Left ventricle myocardium inferior (tissue), 1 donor: ENCODE measurements at regions not wholly inside any gene's neighbourhood (a gene's known extent, or its start where the extent isn't known, plus 50 kb on each side); places are given as distances from the start of the nearest gene placed in this dataset.

ENCODE experiments used
- DNase-seq: peaks from one replicate; pipeline ENCODE4 v3.0.0-alpha.2; 2020
- H3K27ac ChIP-seq: fragments of 200-600 bp; replicated peaks from 2 replicates; pipeline ENCODE4 v1.8.0; 2021
- H3K27me3 ChIP-seq: fragments of 200-600 bp; 2 replicates; pipeline ENCODE4 v1.8.0; 2021; ENCODE audit warnings: low read depth
- H3K36me3 ChIP-seq: fragments of 200-600 bp; 2 replicates; pipeline ENCODE4 v1.8.0; 2021
- H3K4me1 ChIP-seq: fragments of 200-600 bp; 2 replicates; pipeline ENCODE4 v1.8.0; 2021
- H3K4me3 ChIP-seq: fragments of 200-600 bp; 2 replicates; pipeline ENCODE4 v1.8.0; 2021; ENCODE audit warnings: mild to moderate bottlenecking, moderate library complexity
- H3K9me3 ChIP-seq: fragments of 200-600 bp; replicated peaks from 2 replicates; pipeline ENCODE4 v1.8.0; 2021
- CTCF ChIP-seq: fragments of 200-600 bp; IDR thresholded peaks from 2 replicates; pipeline ENCODE4 v1.8.0; 2021; ENCODE audit warnings: antibody characterized with exemption, mild to moderate bottlenecking, borderline replicate concordance
- intact Hi-C: fragments of 100-400 bp; cut with micrococcal nuclease; formaldehyde crosslinking; loops from one replicate; pipeline ENCODE4 v1.11.0; 2022
- donor health status: DM: no; HTN: yes; CAD: no; lungs with severe emphysema.

GRCh38 chr13:84980571-84980970 is 818.6 kb downstream of the SLITRK6 start:
- no peak overlapping the region for H3K4me3 ChIP-seq
- H3K27ac ChIP-seq: no peak overlapping the region
- no peaks in the 10 kb centered on the region for H3K27me3 ChIP-seq
- no peak for TF ChIP-seq CTCF
- H3K4me1 ChIP-seq: no peaks in the 10 kb centered on the region
- H3K36me3 ChIP-seq: no peaks in the 10 kb centered on the region
- intact Hi-C loops: no loop called here
- no peaks in the 10 kb centered on the region for H3K9me3 ChIP-seq
- no peak for DNase-seq

GRCh38 chr13:84978851-84979250 is 820.4 kb downstream of the SLITRK6 start:
- no peaks in the 10 kb centered on the region for H3K9me3 ChIP-seq
- no peak for TF ChIP-seq CTCF
- H3K4me1 ChIP-seq: no peaks in the 10 kb centered on the region
- H3K4me3 ChIP-seq: no peak overlapping the region
- DNase-seq: no peak
- no peak overlapping the region for H3K27ac ChIP-seq
- no peaks in the 10 kb centered on the region for H3K36me3 ChIP-seq
- intact Hi-C loops: no loop called here
- H3K27me3 ChIP-seq: no peaks in the 10 kb centered on the region

- intact Hi-C loops: no loop called here
Measured at GRCh38 chr13:84973661-84974060, 825.6 kb downstream of the SLITRK6 start.

GRCh38 chr13:84972907-84973306 is 826.3 kb downstream of the SLITRK6 start:
- Histone ChIP-seq H3K4me1 (no peaks in the 10 kb centered on the region), H3K27me3 (no peaks in the 10 kb centered on the region), H3K36me3 (no peaks in the 10 kb centered on the region), H3K4me3 (no peak overlapping the region), H3K9me3 (no peaks in the 10 kb centered on the region), H3K27ac (no peak overlapping the region)
- TF ChIP-seq CTCF: no peak
- DNase-seq: no peak
- intact Hi-C loops: no loop called here

More at GRCh38 chr13:84973661-84974060, 825.6 kb downstream of the SLITRK6 start:
- TF ChIP-seq CTCF: no peak
- Histone ChIP-seq H3K4me1 (no peaks in the 10 kb centered on the region), H3K27me3 (no peaks in the 10 kb centered on the region), H3K4me3 (no peak overlapping the region), H3K36me3 (no peaks in the 10 kb centered on the region), H3K27ac (no peak overlapping the region), H3K9me3 (no peaks in the 10 kb centered on the region)
- no peak for DNase-seq

- Histone ChIP-seq H3K27me3 (no peaks in the 10 kb centered on the region), H3K4me1 (no peaks in the 10 kb centered on the region), H3K27ac (no peak overlapping the region), H3K9me3 (peaks cover 4% of the 10 kb centered on the region), H3K4me3 (no peak overlapping the region), H3K36me3 (no peaks in the 10 kb centered on the region)
- no peak for TF ChIP-seq CTCF
- intact Hi-C loops: no loop called here
- no peak for DNase-seq
Measured at GRCh38 chr13:84962849-84963248, 836.4 kb downstream of the SLITRK6 start.
